ENCODE measurements at regions not wholly inside any gene's neighbourhood (a gene's known extent, or its start where the extent isn't known, plus 50 kb on each side); places are given as distances from the start of the nearest gene placed in this dataset.

- no peak overlapping the region for H3K27ac Mint-ChIP-seq
Measured at GRCh38 chr19:29326849-29327840, 114.2 kb upstream of the UQCRFS1 start.

GRCh38 chr19:29328586-29328985 is 115.6 kb upstream of the UQCRFS1 start:
- Mint-ChIP-seq H3K9me3 (peaks cover 12 to 22% of the 10 kb centered on the region in 2 donors), H3K27ac (no peak overlapping the region), H3K36me3 (peaks cover 0 to 6% of the 10 kb centered on the region in 2 donors)
- no peak for DNase-seq (ENCODE audit: low spot score in 2 of 2)
- ATAC-seq, result no peak

More at GRCh38 chr19:29326849-29327840, 114.2 kb upstream of the UQCRFS1 start:
- peaks cover 12 to 22% of the 10 kb centered on the region in 2 donors for H3K9me3 Mint-ChIP-seq
- DNase-seq (ENCODE audit: low spot score in 2 of 2) (no peak), ATAC-seq (no peak)
- peaks cover 0 to 6% of the 10 kb centered on the region in 2 donors for H3K36me3 Mint-ChIP-seq

- peaks cover 0 to 6% of the 10 kb centered on the region in 2 donors for H3K36me3 Mint-ChIP-seq
- peaks cover 12 to 22% of the 10 kb centered on the region in 2 donors for H3K9me3 Mint-ChIP-seq
- DNase-seq (ENCODE audit: low spot score in 2 of 2) (peak in 1 of 2 donors; percentile 9), ATAC-seq (no peak)
- H3K27ac Mint-ChIP-seq, result no peak overlapping the region
Measured at GRCh38 chr19:29329460-29330134, 116.6 kb upstream of the UQCRFS1 start.

GRCh38 chr19:29336425-29336824 is 123.5 kb upstream of the UQCRFS1 start:
- Mint-ChIP-seq H3K27ac (no peak overlapping the region), H3K9me3 (peaks cover 6 to 17% of the 10 kb centered on the region in 2 donors), H3K36me3 (peaks cover 0 to 5% of the 10 kb centered on the region in 2 donors)
- ATAC-seq, result no peak
- DNase-seq (ENCODE audit: low spot score in 2 of 2), result no peak

GRCh38 chr19:29337029-29337428 is 124.1 kb upstream of the UQCRFS1 start:
- H3K9me3 Mint-ChIP-seq, result peaks cover 10 to 17% of the 10 kb centered on the region in 2 donors
- H3K27ac Mint-ChIP-seq, result no peak overlapping the region
- H3K36me3 Mint-ChIP-seq, result peaks cover 0 to 5% of the 10 kb centered on the region in 2 donors
- DNase-seq (ENCODE audit: low spot score in 2 of 2) (no peak), ATAC-seq (no peak)

- Mint-ChIP-seq H3K27ac (no peak overlapping the region), H3K9me3 (peaks cover 23 to 27% of the 10 kb centered on the region in 2 donors), H3K36me3 (peaks cover 0 to 5% of the 10 kb centered on the region in 2 donors)
- no peak for DNase-seq (ENCODE audit: low spot score in 2 of 2)
- no peak for ATAC-seq
Measured at GRCh38 chr19:29338480-29338879, 125.5 kb upstream of the UQCRFS1 start.

- DNase-seq (ENCODE audit: low spot score in 2 of 2), result no peak
- no peak for ATAC-seq
- H3K27ac Mint-ChIP-seq, result no peak overlapping the region
- H3K36me3 Mint-ChIP-seq, result peaks cover 0 to 9% of the 10 kb centered on the region in 2 donors
- peaks cover 29 to 57% of the 10 kb centered on the region in 2 donors for H3K9me3 Mint-ChIP-seq
Measured at GRCh38 chr19:29342721-29343120, 129.8 kb upstream of the UQCRFS1 start.

- H3K36me3 Mint-ChIP-seq, result peaks cover 0 to 6% of the 10 kb centered on the region in 2 donors
- peaks cover 0 to 9% of the 10 kb centered on the region in 2 donors for H3K9me3 Mint-ChIP-seq
- H3K27ac Mint-ChIP-seq, result no peak overlapping the region
- DNase-seq (ENCODE audit: low spot score in 2 of 2) (no peak), ATAC-seq (no peak)
Measured at GRCh38 chr19:29364224-29364726, 151.3 kb upstream of the UQCRFS1 start.

GRCh38 chr19:29364999-29365398 is 152.0 kb upstream of the UQCRFS1 start:
- peaks cover 0 to 6% of the 10 kb centered on the region in 2 donors for H3K36me3 Mint-ChIP-seq
- no peak overlapping the region for H3K27ac Mint-ChIP-seq
- DNase-seq (ENCODE audit: low spot score in 2 of 2) (no peak), ATAC-seq (no peak)
- peaks cover 0 to 9% of the 10 kb centered on the region in 2 donors for H3K9me3 Mint-ChIP-seq

- Mint-ChIP-seq H3K36me3 (no peaks in the 10 kb centered on the region), H3K27ac (no peak overlapping the region), H3K9me3 (peaks cover 0 to 6% of the 10 kb centered on the region in 2 donors)
- DNase-seq (ENCODE audit: low spot score in 2 of 2), result no peak
- ATAC-seq, result no peak
Measured at GRCh38 chr19:29365836-29366417, 153.0 kb upstream of the UQCRFS1 start.

GRCh38 chr19:29366757-29367156 is 153.8 kb upstream of the UQCRFS1 start:
- Mint-ChIP-seq H3K9me3 (peaks cover 0 to 6% of the 10 kb centered on the region in 2 donors), H3K36me3 (no peaks in the 10 kb centered on the region), H3K27ac (no peak overlapping the region)
- ATAC-seq (no peak), DNase-seq (ENCODE audit: low spot score in 2 of 2) (no peak)

- DNase-seq (ENCODE audit: low spot score in 2 of 2) (no peak), ATAC-seq (no peak)
- no peaks in the 10 kb centered on the region for H3K36me3 Mint-ChIP-seq
- H3K9me3 Mint-ChIP-seq, result peaks cover 0 to 6% of the 10 kb centered on the region in 2 donors
- H3K27ac Mint-ChIP-seq, result no peak overlapping the region
Measured at GRCh38 chr19:29367791-29368222, 154.9 kb upstream of the UQCRFS1 start.

- Mint-ChIP-seq H3K9me3 (peaks cover 0 to under 1% of the 10 kb centered on the region in 2 donors), H3K36me3 (no peaks in the 10 kb centered on the region), H3K27ac (no peak overlapping the region)
- no peak for DNase-seq (ENCODE audit: low spot score in 2 of 2)
- ATAC-seq, result no peak
Measured at GRCh38 chr19:29370276-29370675, 155.5 kb upstream of the VSTM2B start.

GRCh38 chr19:29371251-29372090 is 154.3 kb upstream of the VSTM2B start:
- no peak for ATAC-seq
- no peaks in the 10 kb centered on the region for H3K9me3 Mint-ChIP-seq
- no peaks in the 10 kb centered on the region for H3K36me3 Mint-ChIP-seq
- no peak overlapping the region for H3K27ac Mint-ChIP-seq
- DNase-seq (ENCODE audit: low spot score in 2 of 2), result no peak

- DNase-seq (ENCODE audit: low spot score in 2 of 2), result no peak
- H3K36me3 Mint-ChIP-seq, result no peaks in the 10 kb centered on the region
- H3K27ac Mint-ChIP-seq, result no peak overlapping the region
- no peak for ATAC-seq
- no peaks in the 10 kb centered on the region for H3K9me3 Mint-ChIP-seq
Measured at GRCh38 chr19:29372091-29372415, 153.7 kb upstream of the VSTM2B start.

- no peaks in the 10 kb centered on the region for H3K9me3 Mint-ChIP-seq
- H3K36me3 Mint-ChIP-seq, result no peaks in the 10 kb centered on the region
- DNase-seq (ENCODE audit: low spot score in 2 of 2) (no peak), ATAC-seq (no peak)
- no peak overlapping the region for H3K27ac Mint-ChIP-seq
Measured at GRCh38 chr19:29372461-29372860, 153.3 kb upstream of the VSTM2B start.
